ENCODE measurements at regions not wholly inside any gene's neighbourhood (a gene's known extent, or its start where the extent isn't known, plus 50 kb on each side); places are given as distances from the start of the nearest gene placed in this dataset.

- no peak overlapping the region for H3K4me3 Mint-ChIP-seq
- no peaks in the 10 kb centered on the region for H3K4me1 Mint-ChIP-seq (ENCODE audit: low read depth)
- no peak overlapping the region for H3K27ac Mint-ChIP-seq
- no peaks in the 10 kb centered on the region for H3K9me3 Mint-ChIP-seq
- no peak for TF ChIP-seq CTCF (IDR thresholded peaks at IDR 0.05)
- POLR2A ChIA-PET: interaction anchor here (0.7 kb wide), 1 partner anchor 244 kb away, joined by 3 read pairs; no protein-coding TSS in a partner anchor
- peaks cover 3% of the 10 kb centered on the region for H3K27me3 Mint-ChIP-seq
- no peak for ATAC-seq
- no peak for DNase-seq
- intact Hi-C loops (cut with micrococcal nuclease): no loop called here
- CTCF ChIA-PET: no interaction called here
- no peaks in the 10 kb centered on the region for H3K36me3 Mint-ChIP-seq (ENCODE audit: low read depth)
These were observed 179.9 kb upstream of the ANKRD28 start for GRCh38 chr3:15977598-15978232.

GRCh38 chr3:15978801-15979200 lies 181.0 kb upstream of the ANKRD28 start:
- no peak for TF ChIP-seq CTCF (IDR thresholded peaks at IDR 0.05)
- H3K4me1 Mint-ChIP-seq (ENCODE audit: low read depth): no peaks in the 10 kb centered on the region
- ChIA-PET POLR2A (no interaction called here), CTCF (no interaction called here)
- no peaks in the 10 kb centered on the region for H3K36me3 Mint-ChIP-seq (ENCODE audit: low read depth)
- DNase-seq: no peak
- H3K27ac Mint-ChIP-seq: no peak overlapping the region
- intact Hi-C loops (cut with micrococcal nuclease): no loop called here
- ATAC-seq: no peak
- no peaks in the 10 kb centered on the region for H3K9me3 Mint-ChIP-seq
- peaks cover 3% of the 10 kb centered on the region for H3K27me3 Mint-ChIP-seq
- H3K4me3 Mint-ChIP-seq: no peak overlapping the region

- H3K4me3 Mint-ChIP-seq: no peak overlapping the region
- DNase-seq: no peak
- intact Hi-C loops (cut with micrococcal nuclease): no loop called here
- ChIA-PET CTCF (no interaction called here), POLR2A (no interaction called here)
- H3K27ac Mint-ChIP-seq: no peak overlapping the region
- H3K36me3 Mint-ChIP-seq (ENCODE audit: low read depth): no peaks in the 10 kb centered on the region
- no peaks in the 10 kb centered on the region for H3K9me3 Mint-ChIP-seq
- no peaks in the 10 kb centered on the region for H3K4me1 Mint-ChIP-seq (ENCODE audit: low read depth)
- no peak for TF ChIP-seq CTCF (IDR thresholded peaks at IDR 0.05)
- no peak for ATAC-seq
- peaks cover 3% of the 10 kb centered on the region for H3K27me3 Mint-ChIP-seq
These were observed 181.7 kb upstream of the ANKRD28 start for GRCh38 chr3:15979495-15979894.

- no peak for TF ChIP-seq CTCF (IDR thresholded peaks at IDR 0.05)
- no peaks in the 10 kb centered on the region for H3K4me1 Mint-ChIP-seq (ENCODE audit: low read depth)
- ATAC-seq: no peak
- H3K9me3 Mint-ChIP-seq: no peaks in the 10 kb centered on the region
- ChIA-PET CTCF (no interaction called here), POLR2A (no interaction called here)
- peaks cover 3% of the 10 kb centered on the region for H3K27me3 Mint-ChIP-seq
- no peak for DNase-seq
- no peak overlapping the region for H3K27ac Mint-ChIP-seq
- no peaks in the 10 kb centered on the region for H3K36me3 Mint-ChIP-seq (ENCODE audit: low read depth)
- intact Hi-C loops (cut with micrococcal nuclease): no loop called here
- no peak overlapping the region for H3K4me3 Mint-ChIP-seq
These were observed 182.1 kb upstream of the ANKRD28 start for GRCh38 chr3:15979900-15980299.

GRCh38 chr3:15982243-15982642 lies 184.5 kb upstream of the ANKRD28 start:
- intact Hi-C loops (cut with micrococcal nuclease): no loop called here
- no peak for ATAC-seq
- no peaks in the 10 kb centered on the region for H3K27me3 Mint-ChIP-seq
- ChIA-PET CTCF (no interaction called here), POLR2A (no interaction called here)
- TF ChIP-seq CTCF (IDR thresholded peaks at IDR 0.05): no peak
- H3K9me3 Mint-ChIP-seq: peaks cover 4% of the 10 kb centered on the region
- no peak for DNase-seq
- no peak overlapping the region for H3K27ac Mint-ChIP-seq
- no peak overlapping the region for H3K4me3 Mint-ChIP-seq
- no peaks in the 10 kb centered on the region for H3K36me3 Mint-ChIP-seq (ENCODE audit: low read depth)
- no peaks in the 10 kb centered on the region for H3K4me1 Mint-ChIP-seq (ENCODE audit: low read depth)
